Fibroblast of lung (primary cell): ENCODE measurements at regions not wholly inside any gene's neighbourhood (a gene's known extent, or its start where the extent isn't known, plus 50 kb on each side); places are given as distances from the start of the nearest gene placed in this dataset.

Source experiments
- DNase-seq, 2 donors: peaks; one replicate each; pipeline versions ENCODE4 v3.0.0 to v3.0.0-alpha.2; 2010; ENCODE audit warnings: low read depth in 2 of 2
- H2AFZ ChIP-seq: 2 replicates; pipeline ENCODE4 v1.5.1; 2012; ENCODE audit warnings: low read length, control low read depth, inconsistent platforms
- H3K27ac ChIP-seq: 2 replicates; pipeline ENCODE4 v1.5.1; 2011; ENCODE audit warnings: low read length, control low read depth; ENCODE audit not compliant: insufficient read depth
- H3K27me3 ChIP-seq: 2 replicates; pipeline ENCODE4 v1.5.1; 2011; ENCODE audit warnings: mild to moderate bottlenecking, low read length; ENCODE audit not compliant: control insufficient read depth, insufficient read depth
- H3K36me3 ChIP-seq: 2 replicates; pipeline ENCODE4 v1.5.1; 2011; ENCODE audit warnings: low read length; ENCODE audit not compliant: control insufficient read depth, insufficient read depth
- H3K4me1 ChIP-seq: 2 replicates; pipeline ENCODE4 v1.5.1; 2011; ENCODE audit warnings: low read length; ENCODE audit not compliant: control insufficient read depth, insufficient read depth; ENCODE audit errors: extremely low read depth
- H3K4me2 ChIP-seq: 2 replicates; pipeline ENCODE4 v1.5.1; 2011; ENCODE audit warnings: low read length, control low read depth; ENCODE audit not compliant: insufficient read depth; ENCODE audit errors: extremely low read depth
- H3K4me3 ChIP-seq, 4 experiments: fragments of 200-600 bp in 1 of 4; sonication (generic) in 1 of 4; replicated peaks in 1 of 4; 2 replicates each; pipeline ENCODE4 v1.5.1; 2011 to 2016; ENCODE audit warnings: low read length in 4 of 4, low read depth in 3 of 4, mild to moderate bottlenecking in 3 of 4, control low read depth in 2 of 4, inconsistent platforms in 1 of 4, mixed read lengths in 1 of 4; ENCODE audit not compliant: insufficient read depth in 1 of 4; ENCODE audit errors: control extremely low read depth in 1 of 4
- H3K79me2 ChIP-seq: 2 replicates; pipeline ENCODE4 v1.5.1; 2012; ENCODE audit warnings: mild to moderate bottlenecking, low read length, inconsistent platforms; ENCODE audit not compliant: control insufficient read depth, insufficient read depth
- H3K9ac ChIP-seq: 2 replicates; pipeline ENCODE4 v1.5.1; 2011; ENCODE audit warnings: mild to moderate bottlenecking, low read length, control low read depth; ENCODE audit not compliant: insufficient read depth
- H3K9me3 ChIP-seq: 2 replicates; pipeline ENCODE4 v1.5.1; 2012; ENCODE audit warnings: low read depth, low read length; ENCODE audit not compliant: control insufficient read depth, insufficient read depth
- H4K20me1 ChIP-seq: 2 replicates; pipeline ENCODE4 v1.5.1; 2011; ENCODE audit warnings: low read length; ENCODE audit not compliant: control insufficient read depth, insufficient read depth; ENCODE audit errors: extremely low read depth
- EZH2 ChIP-seq: IDR thresholded peaks from 2 replicates; pipeline ENCODE4 v1.5.1; 2012; ENCODE audit warnings: low read length, control low read depth, mild to moderate bottlenecking; ENCODE audit errors: missing control alignments
- TF ChIP-seq, protein P1 (sequence below), 2 donors: IDR thresholded peaks in 1 of 2; conservative IDR thresholded peaks in 1 of 2; 1 replicate in 1 of 2; 2 replicates in 1 of 2; pipeline ENCODE4 v1.5.1; 2011 to 2012; ENCODE audit warnings: low read length in 2 of 2, control low read depth in 1 of 2, inconsistent platforms in 1 of 2, low read depth in 1 of 2, mild to moderate bottlenecking in 1 of 2

GRCh38 chr2:52445686-52446085 is 1321.9 kb upstream of the CHAC2 start:
- no peaks in the 10 kb centered on the region for H3K36me3 ChIP-seq
- H3K4me2 ChIP-seq, result no peak overlapping the region
- H2AFZ ChIP-seq, result no peak overlapping the region
- no peak overlapping the region for H3K9ac ChIP-seq
- no peaks in the 10 kb centered on the region for H3K9me3 ChIP-seq
- H3K4me1 ChIP-seq, result no peaks in the 10 kb centered on the region
- H3K79me2 ChIP-seq, result no peaks in the 10 kb centered on the region
- no peak overlapping the region for H3K4me3 ChIP-seq
- peak in 1 of 2 donors; percentile 53 for DNase-seq
- no peaks in the 10 kb centered on the region for H3K27me3 ChIP-seq
- no peaks in the 10 kb centered on the region for H4K20me1 ChIP-seq
- no peak for TF ChIP-seq EZH2
- TF ChIP-seq, protein P1, sequence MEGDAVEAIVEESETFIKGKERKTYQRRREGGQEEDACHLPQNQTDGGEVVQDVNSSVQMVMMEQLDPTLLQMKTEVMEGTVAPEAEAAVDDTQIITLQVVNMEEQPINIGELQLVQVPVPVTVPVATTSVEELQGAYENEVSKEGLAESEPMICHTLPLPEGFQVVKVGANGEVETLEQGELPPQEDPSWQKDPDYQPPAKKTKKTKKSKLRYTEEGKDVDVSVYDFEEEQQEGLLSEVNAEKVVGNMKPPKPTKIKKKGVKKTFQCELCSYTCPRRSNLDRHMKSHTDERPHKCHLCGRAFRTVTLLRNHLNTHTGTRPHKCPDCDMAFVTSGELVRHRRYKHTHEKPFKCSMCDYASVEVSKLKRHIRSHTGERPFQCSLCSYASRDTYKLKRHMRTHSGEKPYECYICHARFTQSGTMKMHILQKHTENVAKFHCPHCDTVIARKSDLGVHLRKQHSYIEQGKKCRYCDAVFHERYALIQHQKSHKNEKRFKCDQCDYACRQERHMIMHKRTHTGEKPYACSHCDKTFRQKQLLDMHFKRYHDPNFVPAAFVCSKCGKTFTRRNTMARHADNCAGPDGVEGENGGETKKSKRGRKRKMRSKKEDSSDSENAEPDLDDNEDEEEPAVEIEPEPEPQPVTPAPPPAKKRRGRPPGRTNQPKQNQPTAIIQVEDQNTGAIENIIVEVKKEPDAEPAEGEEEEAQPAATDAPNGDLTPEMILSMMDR (conservative IDR thresholded peaks at IDR 0.05 in 1 of 2, IDR thresholded peaks at IDR 0.05 in 1 of 2; ENCODE audit: low read depth in 1 of 2, low read length in 2 of 2), result no peak
- no peak overlapping the region for H3K27ac ChIP-seq

DNA sequence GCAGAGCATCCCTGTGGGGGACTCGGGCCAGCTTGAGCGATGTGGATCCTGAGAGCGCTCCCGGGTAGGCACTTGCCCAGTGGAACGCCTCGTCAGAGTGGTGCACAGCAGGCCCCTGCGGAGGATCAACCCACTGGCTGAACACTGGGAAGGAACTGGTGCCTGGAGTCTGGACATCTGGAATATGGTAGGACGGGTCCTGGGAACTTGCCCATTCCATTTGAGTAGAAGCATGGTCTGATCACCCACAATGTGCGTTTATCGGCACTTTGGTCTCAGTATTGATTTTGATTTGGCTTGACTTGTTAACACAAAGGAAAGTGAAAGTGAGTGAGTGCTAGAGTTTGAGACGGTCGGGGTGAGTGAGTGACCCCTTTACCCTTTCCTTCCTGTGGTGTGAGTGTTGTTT is 1336.2 kb upstream of the CHAC2 start:
- Histone ChIP-seq H3K4me1 (no peaks in the 10 kb centered on the region), H2AFZ (no peak overlapping the region), H4K20me1 (no peaks in the 10 kb centered on the region), H3K27ac (no peak overlapping the region), H3K79me2 (no peaks in the 10 kb centered on the region), H3K36me3 (no peaks in the 10 kb centered on the region), H3K9me3 (no peaks in the 10 kb centered on the region), H3K27me3 (no peaks in the 10 kb centered on the region), H3K4me2 (no peak overlapping the region), H3K4me3 (no peak overlapping the region), H3K9ac (no peak overlapping the region)
- no peak for DNase-seq
- TF ChIP-seq EZH2, result no peak
- TF ChIP-seq, protein P1 (conservative IDR thresholded peaks at IDR 0.05 in 1 of 2, IDR thresholded peaks at IDR 0.05 in 1 of 2; ENCODE audit: low read depth in 1 of 2, low read length in 2 of 2), result no peak

GRCh38 chr2:52429740-52430139 is 1337.9 kb upstream of the CHAC2 start:
- no peaks in the 10 kb centered on the region for H4K20me1 ChIP-seq
- no peak overlapping the region for H3K27ac ChIP-seq
- H3K4me1 ChIP-seq, result no peaks in the 10 kb centered on the region
- no peaks in the 10 kb centered on the region for H3K79me2 ChIP-seq
- H2AFZ ChIP-seq, result no peak overlapping the region
- no peak overlapping the region for H3K9ac ChIP-seq
- H3K4me2 ChIP-seq, result no peak overlapping the region
- no peaks in the 10 kb centered on the region for H3K36me3 ChIP-seq
- no peaks in the 10 kb centered on the region for H3K9me3 ChIP-seq
- peak in 1 of 2 donors; percentile 62 for DNase-seq
- H3K27me3 ChIP-seq, result no peaks in the 10 kb centered on the region
- no peak overlapping the region for H3K4me3 ChIP-seq
- no peak for TF ChIP-seq EZH2
- TF ChIP-seq, protein P1 (conservative IDR thresholded peaks at IDR 0.05 in 1 of 2, IDR thresholded peaks at IDR 0.05 in 1 of 2; ENCODE audit: low read depth in 1 of 2, low read length in 2 of 2), result no peak
